ENCODE measurements at regions not wholly inside any gene's neighbourhood (a gene's known extent, or its start where the extent isn't known, plus 50 kb on each side); places are given as distances from the start of the nearest gene placed in this dataset.
A peak's percentile ranks its signal among the peaks of the same experiment; 100 is the strongest.

DNA sequence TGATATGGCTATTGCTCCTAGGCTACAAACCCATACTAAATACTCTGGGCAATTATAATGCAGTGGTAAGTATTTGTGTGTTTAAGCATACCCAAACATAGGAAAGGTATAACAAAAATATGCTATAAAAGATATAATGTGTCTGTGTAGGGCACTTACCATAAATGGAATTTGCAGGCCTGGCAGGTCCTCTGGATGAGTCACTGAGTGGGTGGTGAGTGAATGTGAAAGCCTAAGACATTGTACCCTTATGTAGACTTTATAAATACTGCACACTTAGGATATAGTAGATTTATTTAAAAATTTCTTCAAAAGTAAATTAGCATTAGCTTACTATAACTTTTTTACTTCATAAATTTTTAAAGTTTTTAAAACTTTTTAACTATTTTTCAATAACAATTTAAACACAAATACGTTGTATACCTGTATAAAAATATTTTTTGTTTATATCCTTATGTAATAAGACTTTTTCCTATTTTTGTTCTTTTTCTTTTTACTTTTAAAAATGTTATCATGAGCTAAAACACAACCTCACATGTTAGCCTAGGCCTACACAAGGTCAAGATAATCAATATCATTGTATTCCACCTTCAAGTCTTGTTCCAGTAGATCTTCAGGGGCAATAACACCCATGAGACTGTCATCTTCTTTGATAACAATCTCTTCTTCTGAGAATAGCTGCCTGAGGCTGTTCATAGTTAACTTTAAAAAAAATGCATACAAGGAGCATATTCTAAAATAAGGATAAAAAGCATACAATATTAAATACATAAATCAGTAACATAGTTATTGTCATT lies 306.3 kb upstream of the RGS18 start:
- DNase-seq = peak; percentile 42

GRCh38 chr1:191852907-191853306 lies 305.4 kb upstream of the RGS18 start:
- DNase-seq = no peak

DNA sequence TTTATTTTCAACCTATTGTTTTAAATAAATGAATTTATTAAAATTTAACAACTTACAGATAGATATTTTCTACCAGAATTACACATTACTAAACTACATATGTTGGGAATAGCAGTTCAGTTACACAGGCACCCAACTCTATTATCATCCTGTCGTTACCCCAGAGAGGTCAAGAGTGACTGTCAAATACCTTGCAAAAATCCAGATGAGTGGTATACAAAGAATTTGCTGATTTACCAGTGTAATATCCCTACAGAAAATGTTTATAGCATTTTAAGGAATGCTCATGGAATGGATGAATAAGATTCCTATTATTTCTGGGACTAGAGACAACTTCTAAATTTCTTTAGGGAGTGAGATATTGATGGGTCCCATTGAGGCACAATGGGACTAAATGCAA lies 300.7 kb upstream of the RGS18 start:
- no peak for DNase-seq

DNA sequence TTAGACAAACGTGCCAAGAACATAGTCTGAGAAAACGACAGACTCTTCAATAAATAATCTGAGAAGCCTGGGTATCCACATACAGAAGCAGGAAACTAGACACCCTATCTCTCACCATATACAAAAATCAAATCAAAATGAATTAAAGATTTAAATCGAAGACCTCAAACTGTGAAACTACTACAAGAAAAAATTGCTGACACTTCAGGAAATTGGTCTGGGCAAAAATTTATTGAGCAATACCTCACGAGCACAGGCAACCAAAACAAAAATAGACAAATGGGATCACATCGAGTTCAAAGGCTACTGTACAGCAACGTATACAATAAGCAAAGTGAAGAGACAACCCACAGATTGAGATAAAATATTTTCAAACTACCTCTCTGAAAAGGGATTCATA lies 292.8 kb upstream of the RGS18 start:
- no peak for DNase-seq

DNA sequence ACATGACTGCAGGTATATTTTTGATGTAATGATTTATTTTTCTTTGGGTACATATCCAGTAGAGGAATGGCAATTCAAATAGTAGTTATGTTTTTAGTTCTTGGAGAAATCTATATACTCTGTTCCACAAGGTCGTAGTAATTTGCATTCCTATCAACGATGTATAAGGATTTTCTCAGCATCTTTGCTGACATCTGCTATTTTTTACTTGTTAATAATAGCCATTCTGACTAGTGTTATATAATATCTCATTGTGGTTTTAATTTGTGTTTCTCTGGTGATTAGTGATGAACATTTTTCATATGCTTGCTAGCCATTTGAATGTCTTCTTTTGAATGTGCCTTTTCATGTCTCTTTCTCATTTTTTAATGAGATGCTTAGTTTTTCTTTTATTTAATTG lies 292.1 kb upstream of the RGS18 start:
- no peak for DNase-seq

DNA sequence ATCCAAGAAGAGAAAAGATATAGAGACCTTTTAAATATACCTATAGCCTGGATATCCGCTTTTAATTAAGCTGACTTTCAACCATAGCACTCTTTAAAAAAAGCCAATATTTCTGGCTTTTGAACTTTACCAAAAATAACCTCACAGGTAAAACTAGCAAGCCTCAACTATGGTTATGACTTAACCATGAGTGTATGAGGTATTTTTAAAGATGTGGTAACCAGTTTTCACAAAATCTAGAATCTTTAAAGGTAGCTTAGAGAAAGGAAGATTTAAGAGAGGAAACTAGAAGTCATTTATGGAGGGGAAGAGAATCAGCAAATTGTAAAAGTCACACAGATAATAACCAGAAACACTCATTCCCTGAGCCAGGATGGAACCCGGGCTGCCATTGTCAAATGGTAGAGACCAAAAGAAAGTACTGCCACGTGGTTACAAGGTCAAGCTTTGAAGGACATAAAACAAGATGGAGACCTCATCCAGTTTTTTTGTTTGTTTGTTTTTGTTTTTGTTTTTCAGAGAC lies 288.4 kb upstream of the RGS18 start:
- DNase-seq = no peak

GRCh38 chr1:191870490-191870889 lies 287.8 kb upstream of the RGS18 start:
- no peak for DNase-seq

DNA sequence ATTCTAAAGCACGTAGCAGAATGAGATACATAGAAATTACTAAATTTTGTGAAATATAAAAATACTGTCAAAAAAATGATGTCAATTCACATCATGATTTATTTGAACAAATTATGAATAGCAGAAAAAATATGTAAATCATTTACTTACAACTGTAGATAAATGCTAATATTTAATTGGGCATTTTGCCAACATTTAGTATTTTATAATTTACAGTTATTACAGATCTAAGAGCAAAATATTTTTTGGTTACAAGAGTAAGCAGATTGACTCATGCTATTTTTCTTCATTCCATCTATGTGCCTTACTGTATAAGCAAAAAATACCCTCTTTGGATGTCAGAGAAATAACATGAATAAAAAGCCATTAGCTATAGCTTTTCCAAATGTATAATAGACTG lies 282.3 kb upstream of the RGS18 start:
- no peak for DNase-seq

- no peak for DNase-seq
These were observed 281.6 kb upstream of the RGS18 start for GRCh38 chr1:191876631-191877030.

GRCh38 chr1:191882870-191883269 lies 275.4 kb upstream of the RGS18 start:
- DNase-seq = no peak

DNA sequence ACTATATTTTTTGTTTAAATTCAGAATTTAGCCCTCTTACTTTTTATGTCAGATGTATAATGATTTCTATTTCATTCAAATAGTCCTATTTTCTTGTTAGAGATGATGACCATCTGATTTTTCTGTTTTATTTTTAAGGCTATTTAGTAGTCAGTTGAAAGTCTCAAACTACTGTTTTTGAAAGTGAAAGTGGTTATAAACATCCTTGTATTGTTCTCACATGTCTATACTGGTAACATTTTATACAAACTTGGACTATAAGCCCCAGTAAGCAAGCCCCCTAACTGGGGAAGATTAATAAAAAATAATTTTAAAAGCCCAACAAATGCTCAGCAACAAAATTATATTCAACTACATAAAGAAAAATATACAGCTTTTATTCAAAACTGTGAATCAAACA lies 271.3 kb upstream of the RGS18 start:
- DNase-seq = no peak

DNA sequence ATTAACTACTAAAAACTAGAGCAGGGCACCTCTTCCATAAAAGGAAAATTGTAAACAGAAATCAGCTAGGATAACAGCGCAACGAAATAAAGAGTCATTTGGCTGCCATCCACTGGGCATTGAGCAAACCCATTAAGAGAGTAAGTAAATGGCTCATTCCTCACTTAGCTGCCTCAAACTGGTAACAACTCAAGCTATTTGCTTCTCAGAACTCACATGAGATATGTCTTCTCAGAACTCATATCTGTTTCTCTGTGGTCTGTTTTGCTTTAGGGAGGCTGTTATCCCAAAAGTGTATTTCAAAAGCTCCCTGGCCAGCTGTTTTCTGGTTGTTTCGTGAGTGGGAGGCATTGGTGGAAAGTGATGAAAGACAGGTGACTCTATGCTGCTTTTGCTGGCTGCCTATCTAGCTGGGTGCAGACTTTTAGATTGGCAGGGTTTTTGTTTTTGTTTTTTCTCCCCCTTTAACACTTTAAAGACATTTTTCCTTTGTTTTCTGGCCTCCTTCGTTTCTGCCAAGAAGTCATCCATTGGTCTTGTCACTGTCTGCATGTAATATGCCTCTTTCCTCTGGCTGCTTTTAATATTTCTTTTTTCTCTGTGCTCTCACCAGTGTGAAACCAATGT lies 269.2 kb upstream of the RGS18 start:
- peak; percentile 13 for DNase-seq

DNA sequence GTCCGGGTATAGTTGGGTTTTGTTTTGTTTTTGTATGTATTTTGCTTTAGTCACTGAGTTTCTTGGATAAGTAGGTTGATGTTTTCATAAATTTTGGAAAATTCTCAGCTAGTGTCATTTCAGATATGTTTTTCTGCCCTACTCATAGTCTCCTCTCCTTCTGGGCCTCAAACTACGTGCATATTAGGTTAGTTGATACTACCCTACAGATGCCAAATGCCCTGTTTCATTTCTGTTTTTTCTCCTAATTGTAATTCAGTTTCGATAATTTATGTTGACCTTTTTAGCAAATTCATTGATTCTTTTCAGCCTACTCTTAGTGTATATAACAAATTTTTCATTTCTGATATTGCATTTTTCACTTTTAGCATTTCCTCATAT lies 268.6 kb upstream of the RGS18 start:
- no peak for DNase-seq

- no peak for DNase-seq
These were observed 267.7 kb upstream of the RGS18 start for GRCh38 chr1:191890433-191891088.

- no peak for DNase-seq
These were observed 265.5 kb upstream of the RGS18 start for GRCh38 chr1:191892716-191893115.

DNA sequence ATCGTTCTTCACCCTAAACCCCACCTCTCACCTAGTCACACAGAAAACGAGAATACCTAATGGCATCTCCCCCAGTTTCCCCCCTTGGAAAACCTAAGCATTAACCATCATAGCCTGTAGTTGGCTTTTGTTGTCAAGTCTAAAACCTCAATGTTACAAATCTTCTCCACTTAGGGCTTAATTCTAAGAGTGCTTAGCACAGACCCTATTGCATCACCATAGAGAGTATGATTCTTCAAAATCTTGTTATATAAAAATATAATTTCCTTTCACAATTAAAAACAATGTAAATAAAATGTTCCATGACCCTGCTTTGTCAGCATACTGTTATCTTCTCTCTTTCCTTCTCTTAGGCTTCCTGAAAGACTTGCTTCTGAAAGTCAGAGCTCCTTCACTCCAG lies 263.2 kb upstream of the RGS18 start:
- DNase-seq = no peak

DNA sequence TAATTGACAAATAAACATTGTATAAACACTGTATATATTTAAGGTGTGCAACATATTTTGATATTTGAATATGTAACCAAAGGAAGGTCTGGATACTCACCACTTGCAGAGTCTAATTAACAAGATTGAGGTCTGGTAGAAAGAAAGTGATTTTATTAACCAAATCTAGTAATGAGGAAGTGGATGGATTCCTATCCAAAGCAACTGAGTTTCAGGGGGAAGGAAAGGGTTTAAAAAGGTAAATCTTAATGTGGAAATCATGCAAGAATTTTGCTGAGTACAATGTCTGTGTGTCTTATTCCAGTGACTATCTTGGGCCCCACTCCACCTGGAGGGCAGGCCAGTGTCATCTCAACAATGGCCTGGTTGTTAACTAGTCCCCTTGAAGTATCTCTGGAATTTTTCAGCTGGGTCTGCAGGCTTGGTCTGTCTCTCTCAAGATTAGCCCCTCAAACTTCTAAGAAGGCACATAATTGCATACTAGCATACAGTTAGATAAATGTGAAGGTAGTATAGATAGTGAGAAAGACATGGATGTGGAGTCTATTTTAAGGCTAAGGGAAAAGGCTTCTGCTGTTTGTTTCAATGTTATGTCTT lies 262.7 kb upstream of the RGS18 start:
- DNase-seq = no peak

DNA sequence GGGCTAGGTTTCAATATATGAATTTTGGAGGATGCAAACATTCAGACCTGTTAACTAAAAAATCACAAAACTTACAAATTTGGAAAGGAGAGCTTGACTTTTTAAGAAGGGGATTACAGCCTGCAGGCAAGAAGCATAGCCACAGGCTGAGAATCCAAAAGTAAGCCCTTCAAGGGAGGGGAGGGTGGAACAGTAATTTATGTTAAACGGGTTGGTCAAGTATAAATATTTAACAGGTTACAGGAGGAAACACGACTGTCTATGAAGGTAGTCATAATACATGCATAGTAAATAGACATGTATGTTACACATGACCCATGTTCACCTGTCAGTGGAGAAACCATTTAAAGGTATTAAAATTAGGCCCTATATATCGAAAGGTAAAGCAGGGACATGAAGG lies 261.1 kb upstream of the RGS18 start:
- no peak for DNase-seq

DNA sequence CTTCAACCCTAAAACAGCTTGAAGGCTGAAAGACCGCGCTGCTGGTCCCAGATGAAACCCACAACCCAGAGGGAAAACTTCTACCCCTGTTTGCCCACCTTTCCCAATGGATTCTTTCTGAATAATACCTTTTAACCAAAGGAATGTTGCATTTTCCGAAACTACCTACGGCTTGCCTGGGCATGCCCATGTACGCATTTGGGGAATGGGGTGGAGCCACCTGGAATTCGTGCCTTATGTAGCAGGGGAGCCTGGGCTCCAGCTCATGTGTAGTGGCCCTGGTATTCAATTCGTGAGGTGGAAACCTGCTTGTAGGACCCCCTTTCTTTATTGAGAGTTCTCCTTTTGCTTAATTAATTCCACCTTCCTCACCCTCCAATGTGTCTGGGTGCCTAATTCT lies 256.6 kb upstream of the RGS18 start:
- no peak for DNase-seq

DNA sequence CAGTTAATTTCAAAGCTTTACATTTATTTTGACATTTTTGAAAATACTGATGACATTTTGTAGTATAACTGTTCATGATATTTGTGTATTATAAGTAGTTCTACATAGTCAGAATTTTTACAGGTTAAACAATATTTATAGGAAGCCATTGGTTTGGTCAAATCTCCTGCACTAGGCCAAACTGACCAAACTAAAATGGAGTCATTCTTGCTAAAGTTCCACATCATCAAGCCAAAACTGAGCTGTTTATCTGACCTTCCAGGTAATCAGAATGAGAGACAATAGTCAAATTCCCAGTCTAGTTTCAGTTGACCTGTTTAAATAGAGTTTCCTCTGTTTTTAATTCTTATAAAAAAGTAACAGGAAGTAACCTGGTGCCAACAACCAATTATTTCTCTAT lies 253.3 kb upstream of the RGS18 start:
- DNase-seq = no peak

DNA sequence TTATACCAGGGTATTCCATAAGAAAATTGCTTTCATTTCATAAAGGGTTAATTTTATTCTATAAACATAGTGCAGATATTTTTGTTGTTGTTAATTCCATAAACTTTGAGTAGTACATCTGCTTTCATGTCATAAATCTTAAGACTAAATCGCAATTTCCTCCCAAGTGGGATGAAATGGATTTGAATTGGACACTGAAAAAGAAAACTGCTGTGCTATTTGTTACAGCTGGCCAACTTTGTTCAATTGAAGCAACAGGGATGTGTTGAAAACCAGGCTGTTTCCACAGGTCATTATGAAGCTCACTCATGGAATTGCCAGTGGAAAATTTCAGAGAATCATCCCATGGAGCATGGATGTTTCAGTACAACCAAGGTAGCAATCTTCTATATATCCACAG lies 252.5 kb upstream of the RGS18 start:
- DNase-seq = no peak

- no peak for DNase-seq
These were observed 251.1 kb upstream of the RGS18 start for GRCh38 chr1:191907121-191907520.

DNA sequence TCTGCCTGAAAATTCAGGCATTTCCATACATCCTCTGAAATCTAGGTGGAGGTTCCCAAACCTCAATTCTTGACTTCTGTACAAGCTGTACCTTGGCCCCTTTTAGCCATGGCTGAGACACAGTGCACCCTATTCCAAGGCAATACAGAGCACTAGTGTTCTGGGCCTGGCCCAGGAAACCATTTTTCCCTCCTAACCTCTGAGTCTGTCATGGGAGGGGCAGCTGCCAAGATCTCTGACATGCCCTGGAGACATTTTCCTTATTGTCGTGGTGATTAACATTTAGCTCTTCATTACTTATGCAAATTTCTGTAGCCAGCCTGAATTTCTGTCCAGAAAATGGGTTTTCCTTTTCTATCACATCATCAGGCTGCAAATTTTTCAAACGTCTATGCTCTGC lies 248.0 kb upstream of the RGS18 start:
- DNase-seq = no peak

DNA sequence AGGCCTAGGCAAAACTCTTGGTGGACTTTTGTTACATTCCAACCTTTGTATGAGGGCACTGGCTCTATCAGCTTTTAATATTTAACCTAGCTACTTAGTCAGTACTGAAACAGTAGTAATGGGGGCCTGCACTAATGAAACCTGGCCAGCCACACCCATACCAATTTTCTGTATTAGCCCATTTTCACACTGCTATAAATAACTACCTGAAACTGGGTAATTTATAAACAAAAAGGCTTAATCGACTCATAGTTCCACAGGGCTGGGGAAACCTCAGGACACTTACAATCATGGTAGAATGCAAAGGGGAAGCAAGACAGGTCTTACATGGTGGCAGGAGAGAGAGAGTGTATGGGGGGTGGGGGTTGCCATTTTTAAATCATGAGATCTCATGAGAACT lies 245.7 kb upstream of the RGS18 start:
- DNase-seq = no peak

Measured in NCI-H748 treated with DMSO at 0.1 percent for 48 hours (cell line).